ENCODE measurements at regions not wholly inside any gene's neighbourhood (a gene's known extent, or its start where the extent isn't known, plus 50 kb on each side); places are given as distances from the start of the nearest gene placed in this dataset.

DNA sequence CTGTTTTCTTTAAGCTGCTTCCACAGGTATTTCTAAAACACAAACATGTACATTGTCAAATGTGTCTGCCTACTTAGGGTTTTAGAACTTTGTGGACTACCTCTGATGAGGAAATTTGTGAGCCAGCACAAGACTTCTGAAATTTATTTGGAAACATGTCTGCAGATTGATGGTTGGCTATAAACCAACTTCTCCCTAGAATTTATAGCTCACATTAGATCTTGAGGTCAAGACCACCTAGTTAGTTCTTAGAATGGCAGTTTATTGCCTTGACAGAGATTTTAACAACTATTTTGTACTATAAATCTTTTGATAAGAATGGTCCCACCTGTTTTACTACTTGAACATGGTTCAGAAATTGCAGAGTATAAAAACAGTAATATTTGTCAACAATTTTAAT, 72.7 kb upstream of the AADAT start:
- Histone ChIP-seq H3K27ac (ENCODE audit: low read depth, low read length) (no peak overlapping the region), H3K9me2 (ENCODE audit: insufficient read depth) (no peaks in the 10 kb centered on the region), H2AFZ (ENCODE audit: low read depth, low read length, poor library complexity, severe bottlenecking) (no peak overlapping the region), H3K79me2 (ENCODE audit: insufficient read depth, low read length) (no peaks in the 10 kb centered on the region), H3K4me3 (replicated peaks in 1 of 2; ENCODE audit: low read depth in 1 of 2, low read length in 2 of 2) (no peak overlapping the region), H4K20me1 (ENCODE audit: insufficient read depth) (no peaks in the 10 kb centered on the region), H3K36me3 (ENCODE audit: control insufficient read depth in 1 of 2, insufficient read depth in 2 of 2, low read length in 2 of 2) (no peaks in the 10 kb centered on the region), H3K4me2 (ENCODE audit: low read length) (no peak overlapping the region), H3K4me1 (ENCODE audit: control insufficient read depth in 1 of 2, insufficient read depth in 2 of 2, low read length in 2 of 2) (no peaks in the 10 kb centered on the region), H3K9me3 (ENCODE audit: control insufficient read depth in 1 of 2, insufficient read depth in 1 of 2, low read depth in 1 of 2, low read length in 2 of 2) (no peaks in the 10 kb centered on the region), H3K27me3 (ENCODE audit: insufficient read depth, low read length) (no peaks in the 10 kb centered on the region), H3K9ac (ENCODE audit: low read length) (no peak overlapping the region)
- POLR2A ChIA-PET = no interaction called here
- BruUV-seq (replicated peaks) = no TSS peak
- RAD21 ChIA-PET (ENCODE audit: low non-redundant PET in 1 of 2, low total read pairs in 2 of 2, uncharacterized antibody in 2 of 2, unreplicated experiment in 2 of 2) = no interaction called here
- intact Hi-C loops (cut with micrococcal nuclease) = no loop called here
- ATAC-seq (no peak), DNase-seq (ENCODE audit: low read depth, low spot score) (no peak)
- CTCF ChIA-PET = no interaction called here
- TF ChIP-seq, protein P1, sequence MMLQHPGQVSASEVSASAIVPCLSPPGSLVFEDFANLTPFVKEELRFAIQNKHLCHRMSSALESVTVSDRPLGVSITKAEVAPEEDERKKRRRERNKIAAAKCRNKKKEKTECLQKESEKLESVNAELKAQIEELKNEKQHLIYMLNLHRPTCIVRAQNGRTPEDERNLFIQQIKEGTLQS (IDR thresholded peaks at IDR 0.05) = no peak
- TF ChIP-seq POLR2AphosphoS5 (IDR thresholded peaks at IDR 0.05; ENCODE audit: low read depth, low read length) = no peak
- no peak for TF ChIP-seq YY1 (IDR thresholded peaks at IDR 0.05; ENCODE audit: extremely low read depth, insufficient replicate concordance, low read depth, low read length)

DNA sequence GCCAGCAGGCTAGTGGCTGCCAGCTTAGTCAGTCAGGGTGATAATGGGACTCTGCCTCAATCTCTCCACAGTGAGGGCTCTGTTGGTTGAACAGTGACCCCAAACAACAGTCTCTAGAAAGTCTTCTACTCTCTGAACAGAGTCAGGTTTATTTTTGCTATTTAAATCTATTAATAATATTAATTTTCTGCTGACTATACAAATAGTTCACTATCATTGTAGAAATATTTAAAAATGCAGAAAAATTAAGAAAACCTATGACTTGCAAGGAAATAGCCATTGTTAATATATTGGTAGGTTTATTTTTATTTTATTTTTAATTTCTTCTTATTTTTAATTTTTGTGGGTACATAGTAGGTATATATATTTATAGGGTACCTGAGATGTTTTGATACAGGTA, 67.9 kb upstream of the AADAT start:
- Histone ChIP-seq H3K9me3 (ENCODE audit: control insufficient read depth in 1 of 2, insufficient read depth in 1 of 2, low read depth in 1 of 2, low read length in 2 of 2) (no peaks in the 10 kb centered on the region), H3K9me2 (ENCODE audit: insufficient read depth) (no peaks in the 10 kb centered on the region), H3K79me2 (ENCODE audit: insufficient read depth, low read length) (no peaks in the 10 kb centered on the region), H3K27ac (ENCODE audit: low read depth, low read length) (no peak overlapping the region), H2AFZ (ENCODE audit: low read depth, low read length, poor library complexity, severe bottlenecking) (no peak overlapping the region), H3K27me3 (ENCODE audit: insufficient read depth, low read length) (no peaks in the 10 kb centered on the region), H3K4me3 (replicated peaks in 1 of 2; ENCODE audit: low read depth in 1 of 2, low read length in 2 of 2) (no peak overlapping the region), H3K4me1 (ENCODE audit: control insufficient read depth in 1 of 2, insufficient read depth in 2 of 2, low read length in 2 of 2) (no peaks in the 10 kb centered on the region), H4K20me1 (ENCODE audit: insufficient read depth) (no peaks in the 10 kb centered on the region), H3K36me3 (ENCODE audit: control insufficient read depth in 1 of 2, insufficient read depth in 2 of 2, low read length in 2 of 2) (no peaks in the 10 kb centered on the region), H3K9ac (ENCODE audit: low read length) (no peak overlapping the region), H3K4me2 (ENCODE audit: low read length) (no peak overlapping the region)
- ChIA-PET POLR2A (no interaction called here), RAD21 (ENCODE audit: low non-redundant PET in 1 of 2, low total read pairs in 2 of 2, uncharacterized antibody in 2 of 2, unreplicated experiment in 2 of 2) (no interaction called here), CTCF (no interaction called here)
- intact Hi-C loops (cut with micrococcal nuclease) = no loop called here
- BruUV-seq (replicated peaks) = no TSS peak
- ATAC-seq (no peak), DNase-seq (ENCODE audit: low read depth, low spot score) (no peak)
- TF ChIP-seq SRF (IDR thresholded peaks at IDR 0.05; ENCODE audit: low read depth) (no peak), ZNF274 (IDR thresholded peaks at IDR 0.05; ENCODE audit: low read depth, low read length) (no peak), POLR2AphosphoS5 (IDR thresholded peaks at IDR 0.05; ENCODE audit: low read depth, low read length) (no peak), RAD21 (IDR thresholded peaks at IDR 0.05; ENCODE audit: low read depth) (no peak), SP1 (IDR thresholded peaks at IDR 0.05; ENCODE audit: low read depth) (no peak), CEBPB (IDR thresholded peaks at IDR 0.05; ENCODE audit: low read depth) (no peak), ELF1 (IDR thresholded peaks at IDR 0.05; ENCODE audit: borderline replicate concordance, low read depth) (no peak), YY1 (IDR thresholded peaks at IDR 0.05; ENCODE audit: extremely low read depth, insufficient replicate concordance, low read depth, low read length) (no peak), TCF7L2 (IDR thresholded peaks at IDR 0.05; ENCODE audit: borderline replicate concordance, extremely low read depth, insufficient read depth, insufficient read length) (no peak), EGR1 (IDR thresholded peaks at IDR 0.05; ENCODE audit: low read depth) (no peak), JUND (IDR thresholded peaks at IDR 0.05) (no peak), SIN3A (IDR thresholded peaks at IDR 0.05; ENCODE audit: low read depth) (no peak), ZFX (IDR thresholded peaks at IDR 0.05) (no peak), EZH2phosphoT487 (IDR thresholded peaks at IDR 0.05; ENCODE audit: borderline replicate concordance) (no peak)
- TF ChIP-seq, protein P2, sequence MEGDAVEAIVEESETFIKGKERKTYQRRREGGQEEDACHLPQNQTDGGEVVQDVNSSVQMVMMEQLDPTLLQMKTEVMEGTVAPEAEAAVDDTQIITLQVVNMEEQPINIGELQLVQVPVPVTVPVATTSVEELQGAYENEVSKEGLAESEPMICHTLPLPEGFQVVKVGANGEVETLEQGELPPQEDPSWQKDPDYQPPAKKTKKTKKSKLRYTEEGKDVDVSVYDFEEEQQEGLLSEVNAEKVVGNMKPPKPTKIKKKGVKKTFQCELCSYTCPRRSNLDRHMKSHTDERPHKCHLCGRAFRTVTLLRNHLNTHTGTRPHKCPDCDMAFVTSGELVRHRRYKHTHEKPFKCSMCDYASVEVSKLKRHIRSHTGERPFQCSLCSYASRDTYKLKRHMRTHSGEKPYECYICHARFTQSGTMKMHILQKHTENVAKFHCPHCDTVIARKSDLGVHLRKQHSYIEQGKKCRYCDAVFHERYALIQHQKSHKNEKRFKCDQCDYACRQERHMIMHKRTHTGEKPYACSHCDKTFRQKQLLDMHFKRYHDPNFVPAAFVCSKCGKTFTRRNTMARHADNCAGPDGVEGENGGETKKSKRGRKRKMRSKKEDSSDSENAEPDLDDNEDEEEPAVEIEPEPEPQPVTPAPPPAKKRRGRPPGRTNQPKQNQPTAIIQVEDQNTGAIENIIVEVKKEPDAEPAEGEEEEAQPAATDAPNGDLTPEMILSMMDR (IDR thresholded peaks at IDR 0.05 in 2 of 3, conservative IDR thresholded peaks at IDR 0.05 in 1 of 3; ENCODE audit: borderline replicate concordance in 1 of 3, insufficient read depth in 1 of 3, low read depth in 2 of 3, low read length in 2 of 3) = no peak
- TF ChIP-seq, protein P1 (IDR thresholded peaks at IDR 0.05) = no peak
- TF ChIP-seq, protein P3, sequence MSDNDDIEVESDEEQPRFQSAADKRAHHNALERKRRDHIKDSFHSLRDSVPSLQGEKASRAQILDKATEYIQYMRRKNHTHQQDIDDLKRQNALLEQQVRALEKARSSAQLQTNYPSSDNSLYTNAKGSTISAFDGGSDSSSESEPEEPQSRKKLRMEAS (IDR thresholded peaks at IDR 0.05) = no peak
- TF ChIP-seq, protein P4, sequence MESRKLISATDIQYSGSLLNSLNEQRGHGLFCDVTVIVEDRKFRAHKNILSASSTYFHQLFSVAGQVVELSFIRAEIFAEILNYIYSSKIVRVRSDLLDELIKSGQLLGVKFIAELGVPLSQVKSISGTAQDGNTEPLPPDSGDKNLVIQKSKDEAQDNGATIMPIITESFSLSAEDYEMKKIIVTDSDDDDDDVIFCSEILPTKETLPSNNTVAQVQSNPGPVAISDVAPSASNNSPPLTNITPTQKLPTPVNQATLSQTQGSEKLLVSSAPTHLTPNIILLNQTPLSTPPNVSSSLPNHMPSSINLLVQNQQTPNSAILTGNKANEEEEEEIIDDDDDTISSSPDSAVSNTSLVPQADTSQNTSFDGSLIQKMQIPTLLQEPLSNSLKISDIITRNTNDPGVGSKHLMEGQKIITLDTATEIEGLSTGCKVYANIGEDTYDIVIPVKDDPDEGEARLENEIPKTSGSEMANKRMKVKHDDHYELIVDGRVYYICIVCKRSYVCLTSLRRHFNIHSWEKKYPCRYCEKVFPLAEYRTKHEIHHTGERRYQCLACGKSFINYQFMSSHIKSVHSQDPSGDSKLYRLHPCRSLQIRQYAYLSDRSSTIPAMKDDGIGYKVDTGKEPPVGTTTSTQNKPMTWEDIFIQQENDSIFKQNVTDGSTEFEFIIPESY (IDR thresholded peaks at IDR 0.05; ENCODE audit: extremely low read depth, insufficient replicate concordance, low read length) = no peak
